ENCODE measurements at regions not wholly inside any gene's neighbourhood (a gene's known extent, or its start where the extent isn't known, plus 50 kb on each side); places are given as distances from the start of the nearest gene placed in this dataset.

DNA sequence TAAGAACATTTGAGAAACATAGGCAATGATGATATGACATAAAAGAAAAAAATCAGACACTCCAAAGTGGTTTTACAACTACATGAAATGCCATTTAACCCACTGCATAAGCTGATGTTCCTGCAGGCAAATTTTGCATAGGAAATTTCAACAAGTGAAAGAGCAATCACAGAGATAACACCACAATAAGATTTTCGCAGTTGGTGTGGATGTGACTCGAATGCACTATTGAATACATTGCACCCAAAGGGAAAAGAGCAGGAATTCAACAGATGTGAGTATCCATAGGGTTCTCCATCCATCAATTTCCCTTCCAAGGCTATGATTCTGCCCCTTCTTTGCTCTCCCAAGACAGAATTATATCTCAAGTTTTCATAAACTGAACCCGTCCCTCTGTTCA is 456.1 kb downstream of the RAP2B start:
- H3K4me2 ChIP-seq (ENCODE audit: control insufficient read depth, insufficient read depth) = no peak overlapping the region

More for the DNA sequence above, 456.1 kb downstream of the RAP2B start:
- Histone ChIP-seq H3K79me2 (ENCODE audit: control insufficient read depth, insufficient read depth, low read length) (no peaks in the 10 kb centered on the region), H4K20me1 (ENCODE audit: control insufficient read depth, insufficient read depth) (no peaks in the 10 kb centered on the region), H3K9me3 (replicated peaks; ENCODE audit: control insufficient read depth, insufficient read depth, low read length) (no peaks in the 10 kb centered on the region), H2AFZ (ENCODE audit: control insufficient read depth, low read depth, low read length) (no peak overlapping the region), H3K4me3 (no peak overlapping the region), H3K27me3 (replicated peaks in 1 of 2; ENCODE audit: control insufficient read depth in 2 of 2, insufficient read depth in 2 of 2, low read length in 1 of 2) (no peaks in the 10 kb centered on the region), H3K9ac (ENCODE audit: control insufficient read depth, insufficient read depth, low read length) (no peak overlapping the region), H3K36me3 (ENCODE audit: control insufficient read depth in 2 of 2, insufficient read depth in 2 of 2, low read length in 1 of 2) (no peaks in the 10 kb centered on the region), H3K27ac (ENCODE audit: control insufficient read depth, insufficient read depth) (no peak overlapping the region), H3K4me1 (ENCODE audit: control insufficient read depth, insufficient read depth, low read length) (peaks cover 4% of the 10 kb centered on the region; the same call in 1 of the 2 replicates)
- 56% methylated on average over 3 of the region's 3 CpGs for WGBS (ENCODE audit: insufficient coverage, insufficient replicate concordance, low lambda C conversion rate, missing lambda C conversion rate)
- SMC1A ChIA-PET (ENCODE audit: uncharacterized antibody, unreplicated experiment) = interaction anchor here (0.9 kb wide), 1 partner anchor 12 kb away, joined by 3 read pairs; no protein-coding TSS in a partner anchor
- BruUV-seq (replicated peaks) = no TSS peak
- no peak for ATAC-seq
- TF ChIP-seq, protein P1, sequence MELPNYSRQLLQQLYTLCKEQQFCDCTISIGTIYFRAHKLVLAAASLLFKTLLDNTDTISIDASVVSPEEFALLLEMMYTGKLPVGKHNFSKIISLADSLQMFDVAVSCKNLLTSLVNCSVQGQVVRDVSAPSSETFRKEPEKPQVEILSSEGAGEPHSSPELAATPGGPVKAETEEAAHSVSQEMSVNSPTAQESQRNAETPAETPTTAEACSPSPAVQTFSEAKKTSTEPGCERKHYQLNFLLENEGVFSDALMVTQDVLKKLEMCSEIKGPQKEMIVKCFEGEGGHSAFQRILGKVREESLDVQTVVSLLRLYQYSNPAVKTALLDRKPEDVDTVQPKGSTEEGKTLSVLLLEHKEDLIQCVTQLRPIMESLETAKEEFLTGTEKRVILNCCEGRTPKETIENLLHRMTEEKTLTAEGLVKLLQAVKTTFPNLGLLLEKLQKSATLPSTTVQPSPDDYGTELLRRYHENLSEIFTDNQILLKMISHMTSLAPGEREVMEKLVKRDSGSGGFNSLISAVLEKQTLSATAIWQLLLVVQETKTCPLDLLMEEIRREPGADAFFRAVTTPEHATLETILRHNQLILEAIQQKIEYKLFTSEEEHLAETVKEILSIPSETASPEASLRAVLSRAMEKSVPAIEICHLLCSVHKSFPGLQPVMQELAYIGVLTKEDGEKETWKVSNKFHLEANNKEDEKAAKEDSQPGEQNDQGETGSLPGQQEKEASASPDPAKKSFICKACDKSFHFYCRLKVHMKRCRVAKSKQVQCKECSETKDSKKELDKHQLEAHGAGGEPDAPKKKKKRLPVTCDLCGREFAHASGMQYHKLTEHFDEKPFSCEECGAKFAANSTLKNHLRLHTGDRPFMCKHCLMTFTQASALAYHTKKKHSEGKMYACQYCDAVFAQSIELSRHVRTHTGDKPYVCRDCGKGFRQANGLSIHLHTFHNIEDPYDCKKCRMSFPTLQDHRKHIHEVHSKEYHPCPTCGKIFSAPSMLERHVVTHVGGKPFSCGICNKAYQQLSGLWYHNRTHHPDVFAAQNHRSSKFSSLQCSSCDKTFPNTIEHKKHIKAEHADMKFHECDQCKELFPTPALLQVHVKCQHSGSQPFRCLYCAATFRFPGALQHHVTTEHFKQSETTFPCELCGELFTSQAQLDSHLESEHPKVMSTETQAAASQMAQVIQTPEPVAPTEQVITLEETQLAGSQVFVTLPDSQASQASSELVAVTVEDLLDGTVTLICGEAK (IDR thresholded peaks at IDR 0.05; ENCODE audit: borderline replicate concordance) = no peak
- no peak for TF ChIP-seq POLR2A (IDR thresholded peaks at IDR 0.05; ENCODE audit: low read depth, low read length)
- POLR2A ChIA-PET = no interaction called here
- CTCF ChIA-PET = interaction anchor here (1.3 to 1.7 kb wide), 2 partner anchors 8 to 13 kb away, joined by 4 to 6 read pairs; no protein-coding TSS in a partner anchor
- in situ Hi-C loops (cut with MboI) = no loop called here
- intact Hi-C loops (cut with micrococcal nuclease; ENCODE audit: unreplicated experiment) = no loop called here
- RAD21 ChIA-PET (ENCODE audit: unreplicated experiment) = no interaction called here
- DNase-seq (ENCODE audit: low read depth, low spot score) = no peak
- no peak for FAIRE-seq

All from GM12878 (cell line).